Chondrocyte (in vitro differentiated cells): ENCODE measurements at regions not wholly inside any gene's neighbourhood (a gene's known extent, or its start where the extent isn't known, plus 50 kb on each side); places are given as distances from the start of the nearest gene placed in this dataset.

Experiments used
- DNase-seq: peaks from one replicate; pipeline ENCODE4 v3.0.0; 2021; ENCODE audit warnings: mixed read lengths, low spot score
- H3K27ac Mint-ChIP-seq: one replicate; pipeline ENCODE4 v1.8.0; 2021; ENCODE audit warnings: mild to moderate bottlenecking, moderate library complexity, mixed read lengths; ENCODE audit not compliant: unreplicated experiment
- H3K27me3 Mint-ChIP-seq: 2 replicates; pipeline ENCODE4 v1.8.0; 2021; ENCODE audit warnings: low read depth, mixed read lengths
- H3K36me3 Mint-ChIP-seq: 2 replicates; pipeline ENCODE4 v1.8.0; 2021; ENCODE audit warnings: low read depth, mixed read lengths
- H3K4me1 Mint-ChIP-seq: 2 replicates; pipeline ENCODE4 v1.8.0; 2021; ENCODE audit warnings: low read depth, mild to moderate bottlenecking, mixed read lengths
- H3K4me3 Mint-ChIP-seq: one replicate; pipeline ENCODE4 v1.8.0; 2021; ENCODE audit warnings: mild to moderate bottlenecking, moderate library complexity, mixed read lengths; ENCODE audit not compliant: unreplicated experiment
- H3K9me3 Mint-ChIP-seq: 2 replicates; pipeline ENCODE4 v1.8.0; 2021; ENCODE audit warnings: low read depth, mixed read lengths
- CTCF ChIP-seq: fragments of 200-600 bp; sonication (generic); IDR thresholded peaks from 2 replicates; pipeline ENCODE4 v1.5.0; 2021; ENCODE audit warnings: antibody characterized with exemption, mild to moderate bottlenecking, moderate library complexity

- no peaks in the 10 kb centered on the region for H3K27me3 Mint-ChIP-seq
- no peak overlapping the region for H3K4me3 Mint-ChIP-seq
- no peak overlapping the region for H3K27ac Mint-ChIP-seq
- H3K4me1 Mint-ChIP-seq, result no peaks in the 10 kb centered on the region
- H3K9me3 Mint-ChIP-seq, result peaks cover 11% of the 10 kb centered on the region
- TF ChIP-seq CTCF, result no peak
- no peaks in the 10 kb centered on the region for H3K36me3 Mint-ChIP-seq
- DNase-seq, result no peak
Measured at GRCh38 chr6:96301023-96301422, 220.6 kb upstream of the UFL1 start.

- DNase-seq, result no peak
- no peak for TF ChIP-seq CTCF
- H3K27ac Mint-ChIP-seq, result no peak overlapping the region
Measured at GRCh38 chr6:96301781-96302180, 219.8 kb upstream of the UFL1 start.

GRCh38 chr6:96302991-96303390 is 218.6 kb upstream of the UFL1 start:
- no peaks in the 10 kb centered on the region for H3K27me3 Mint-ChIP-seq
- no peak overlapping the region for H3K4me3 Mint-ChIP-seq
- peaks cover 7% of the 10 kb centered on the region for H3K9me3 Mint-ChIP-seq
- TF ChIP-seq CTCF, result no peak
- DNase-seq, result no peak
- H3K36me3 Mint-ChIP-seq, result no peaks in the 10 kb centered on the region
- no peak overlapping the region for H3K27ac Mint-ChIP-seq
- no peaks in the 10 kb centered on the region for H3K4me1 Mint-ChIP-seq

More at GRCh38 chr6:96301781-96302180, 219.8 kb upstream of the UFL1 start:
- Mint-ChIP-seq H3K9me3 (peaks cover 7% of the 10 kb centered on the region), H3K4me1 (no peaks in the 10 kb centered on the region), H3K27me3 (no peaks in the 10 kb centered on the region), H3K4me3 (no peak overlapping the region), H3K36me3 (no peaks in the 10 kb centered on the region)

- Mint-ChIP-seq H3K27me3 (no peaks in the 10 kb centered on the region), H3K4me1 (no peaks in the 10 kb centered on the region), H3K27ac (no peak overlapping the region), H3K4me3 (no peak overlapping the region), H3K9me3 (peaks cover 7% of the 10 kb centered on the region), H3K36me3 (no peaks in the 10 kb centered on the region)
- no peak for TF ChIP-seq CTCF
- no peak for DNase-seq
Measured at GRCh38 chr6:96304997-96305396, 216.6 kb upstream of the UFL1 start.

- Mint-ChIP-seq H3K4me3 (no peak overlapping the region), H3K4me1 (no peaks in the 10 kb centered on the region), H3K27me3 (no peaks in the 10 kb centered on the region), H3K27ac (no peak overlapping the region), H3K9me3 (peaks cover 10% of the 10 kb centered on the region), H3K36me3 (no peaks in the 10 kb centered on the region)
- no peak for DNase-seq
- TF ChIP-seq CTCF, result no peak
Measured at GRCh38 chr6:96330884-96331283, 190.7 kb upstream of the UFL1 start.
